ENCODE measurements at regions not wholly inside any gene's neighbourhood (a gene's known extent, or its start where the extent isn't known, plus 50 kb on each side); places are given as distances from the start of the nearest gene placed in this dataset.

- TF ChIP-seq CTCF (IDR thresholded peaks at IDR 0.05) (no peak), EZH2 (IDR thresholded peaks at IDR 0.05) (no peak), EZH2phosphoT487 (IDR thresholded peaks at IDR 0.05) (no peak)
Observed at GRCh38 chr12:88645816-88646215, 65.5 kb upstream of the KITLG start.
